ENCODE measurements at regions not wholly inside any gene's neighbourhood (a gene's known extent, or its start where the extent isn't known, plus 50 kb on each side); places are given as distances from the start of the nearest gene placed in this dataset.

DNA sequence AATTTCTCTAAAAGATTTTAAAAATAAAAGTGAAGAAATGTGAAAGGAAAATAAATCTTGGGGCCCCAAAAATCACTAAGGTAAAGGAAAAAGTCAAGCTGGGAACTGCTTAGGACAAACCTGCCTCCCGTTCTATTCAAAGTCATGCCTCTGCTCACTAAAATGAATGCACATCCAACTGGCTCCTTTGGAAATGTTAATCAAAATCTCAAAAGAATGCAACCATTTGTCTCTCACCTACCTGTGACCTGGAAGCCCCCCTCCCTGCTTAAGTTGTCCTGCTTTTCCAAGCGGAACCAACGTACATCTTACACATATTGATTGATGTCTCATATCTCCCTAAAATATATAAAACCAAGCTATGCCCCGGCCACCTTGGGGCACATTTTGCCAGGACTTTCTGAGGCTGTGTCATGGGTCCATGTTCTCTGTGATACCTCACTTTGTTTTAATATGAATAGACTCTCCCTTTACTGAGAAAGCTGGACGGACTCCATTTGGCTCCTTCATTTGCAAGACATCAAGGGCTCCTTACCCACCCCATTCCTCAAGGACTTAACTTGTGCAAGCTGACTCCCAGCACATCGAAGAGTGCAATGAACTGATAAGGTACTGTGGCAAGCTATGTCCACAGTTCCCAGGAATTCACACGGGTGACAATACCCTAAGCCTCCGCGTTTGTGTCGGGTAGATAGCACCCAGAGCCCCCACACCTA lies 164.3 kb downstream of the SMC2 start:
- TF ChIP-seq TCF7L2 (IDR thresholded peaks at IDR 0.05; ENCODE audit: low read depth, low read length) (no peak), POLR2AphosphoS5 (IDR thresholded peaks at IDR 0.05; ENCODE audit: low read depth, low read length) (no peak), REST (IDR thresholded peaks at IDR 0.05; ENCODE audit: insufficient read depth in 1 of 2, low read depth in 2 of 2, low read length in 1 of 2) (no peak), SIN3A (IDR thresholded peaks at IDR 0.05; ENCODE audit: borderline replicate concordance, insufficient read depth, low read depth, low read length) (no peak)
- TF ChIP-seq, protein P1, sequence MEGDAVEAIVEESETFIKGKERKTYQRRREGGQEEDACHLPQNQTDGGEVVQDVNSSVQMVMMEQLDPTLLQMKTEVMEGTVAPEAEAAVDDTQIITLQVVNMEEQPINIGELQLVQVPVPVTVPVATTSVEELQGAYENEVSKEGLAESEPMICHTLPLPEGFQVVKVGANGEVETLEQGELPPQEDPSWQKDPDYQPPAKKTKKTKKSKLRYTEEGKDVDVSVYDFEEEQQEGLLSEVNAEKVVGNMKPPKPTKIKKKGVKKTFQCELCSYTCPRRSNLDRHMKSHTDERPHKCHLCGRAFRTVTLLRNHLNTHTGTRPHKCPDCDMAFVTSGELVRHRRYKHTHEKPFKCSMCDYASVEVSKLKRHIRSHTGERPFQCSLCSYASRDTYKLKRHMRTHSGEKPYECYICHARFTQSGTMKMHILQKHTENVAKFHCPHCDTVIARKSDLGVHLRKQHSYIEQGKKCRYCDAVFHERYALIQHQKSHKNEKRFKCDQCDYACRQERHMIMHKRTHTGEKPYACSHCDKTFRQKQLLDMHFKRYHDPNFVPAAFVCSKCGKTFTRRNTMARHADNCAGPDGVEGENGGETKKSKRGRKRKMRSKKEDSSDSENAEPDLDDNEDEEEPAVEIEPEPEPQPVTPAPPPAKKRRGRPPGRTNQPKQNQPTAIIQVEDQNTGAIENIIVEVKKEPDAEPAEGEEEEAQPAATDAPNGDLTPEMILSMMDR (IDR thresholded peaks at IDR 0.05), result no peak

Measured in Panc1 (cell line).